ENCODE measurements at regions not wholly inside any gene's neighbourhood (a gene's known extent, or its start where the extent isn't known, plus 50 kb on each side); places are given as distances from the start of the nearest gene placed in this dataset.

DNA sequence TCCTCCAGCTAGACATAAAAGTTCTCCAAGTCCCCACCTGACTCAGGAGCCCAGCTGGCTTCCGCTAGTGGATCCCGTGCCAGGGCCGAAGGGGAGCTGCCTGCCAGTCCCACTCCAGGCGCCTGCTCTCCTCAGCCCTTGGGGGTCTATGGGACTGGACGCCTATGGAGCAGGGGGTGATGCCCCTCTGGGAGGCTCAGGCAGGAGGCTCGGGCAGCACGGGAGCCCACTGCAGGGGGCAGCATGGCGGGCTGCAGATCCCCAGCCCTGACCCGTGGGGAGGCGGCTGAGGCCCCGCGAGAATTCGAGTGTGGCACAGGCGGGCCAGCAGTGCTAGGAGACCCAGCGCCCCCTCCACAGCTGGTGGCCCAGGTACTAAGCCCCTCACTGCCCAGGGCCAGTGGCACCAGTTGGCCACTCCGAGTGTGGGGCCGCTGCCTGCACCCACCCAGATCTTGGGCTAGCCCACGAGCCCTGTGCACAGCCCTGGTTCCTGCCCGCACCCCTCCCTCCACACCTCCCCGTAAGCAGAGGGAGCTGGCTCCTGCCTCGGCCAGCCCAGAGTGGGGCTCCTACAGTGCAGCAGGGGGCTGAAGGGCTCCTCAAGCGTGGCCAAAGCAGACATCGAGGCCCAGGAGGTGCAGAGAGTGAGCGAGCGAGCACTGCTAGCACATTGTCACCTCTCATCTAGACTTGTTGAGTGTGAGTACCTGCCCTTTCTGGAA is 221.3 kb upstream of the NSMCE3 start:
- DNase-seq = no peak

DNA sequence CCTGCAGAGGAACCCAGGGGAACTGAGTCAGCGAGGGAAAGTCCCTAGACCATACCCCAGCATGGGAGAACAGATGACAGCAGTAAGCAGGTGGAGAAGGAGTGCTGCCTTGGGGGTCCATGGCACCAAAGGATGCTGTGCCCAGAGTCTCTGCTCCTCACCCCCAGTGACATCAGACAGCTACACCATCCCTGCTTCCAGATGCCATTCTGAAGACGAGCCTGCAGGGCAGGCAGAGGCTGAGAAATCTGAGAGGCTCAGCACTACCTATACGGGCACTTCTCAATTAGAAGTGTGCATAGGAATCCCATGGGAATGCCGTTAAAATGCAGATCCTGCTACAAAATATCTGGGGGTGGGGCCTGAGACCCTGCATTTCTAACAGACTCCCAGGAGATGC is 211.3 kb upstream of the NSMCE3 start:
- no peak for DNase-seq

DNA sequence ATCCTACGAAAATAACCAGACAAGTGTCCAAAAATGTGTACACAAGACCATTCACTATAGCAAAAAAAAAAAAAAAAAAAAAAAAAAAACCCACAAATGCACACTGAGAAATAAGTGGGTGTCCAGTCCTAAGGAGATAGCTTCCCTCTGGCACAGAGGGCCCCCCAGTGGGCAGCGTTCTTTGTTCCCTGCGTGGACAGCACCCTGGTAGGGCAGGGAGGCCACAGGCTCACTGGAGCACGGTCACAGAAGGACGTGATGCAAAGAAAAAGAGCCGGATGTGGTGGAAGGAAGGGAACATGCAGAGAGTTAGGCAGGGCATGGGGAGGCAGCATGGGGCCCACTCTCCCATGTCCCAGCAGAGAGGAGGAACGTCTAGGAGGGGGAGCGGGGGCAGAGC is 210.7 kb upstream of the NSMCE3 start:
- DNase-seq = no peak

DNA sequence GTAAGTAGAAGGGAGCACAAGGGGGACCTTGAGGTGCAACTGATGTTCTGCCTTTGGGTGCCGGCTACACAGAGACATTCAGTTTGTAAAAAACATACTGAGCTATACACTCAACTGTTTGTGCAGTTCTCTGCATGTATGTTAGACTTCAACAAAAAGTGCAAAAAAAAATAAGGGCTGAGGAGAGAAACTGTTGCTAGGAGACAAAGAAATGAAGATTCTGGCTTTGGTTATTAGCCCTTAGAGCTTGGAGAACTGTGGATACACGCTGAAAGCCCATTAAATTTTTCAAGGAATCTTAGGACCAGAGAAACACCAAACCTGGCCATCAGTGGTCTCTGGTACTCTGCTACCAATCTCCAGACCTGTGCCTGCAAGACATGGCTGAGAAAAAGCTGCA is 207.6 kb upstream of the NSMCE3 start:
- no peak for DNase-seq

DNA sequence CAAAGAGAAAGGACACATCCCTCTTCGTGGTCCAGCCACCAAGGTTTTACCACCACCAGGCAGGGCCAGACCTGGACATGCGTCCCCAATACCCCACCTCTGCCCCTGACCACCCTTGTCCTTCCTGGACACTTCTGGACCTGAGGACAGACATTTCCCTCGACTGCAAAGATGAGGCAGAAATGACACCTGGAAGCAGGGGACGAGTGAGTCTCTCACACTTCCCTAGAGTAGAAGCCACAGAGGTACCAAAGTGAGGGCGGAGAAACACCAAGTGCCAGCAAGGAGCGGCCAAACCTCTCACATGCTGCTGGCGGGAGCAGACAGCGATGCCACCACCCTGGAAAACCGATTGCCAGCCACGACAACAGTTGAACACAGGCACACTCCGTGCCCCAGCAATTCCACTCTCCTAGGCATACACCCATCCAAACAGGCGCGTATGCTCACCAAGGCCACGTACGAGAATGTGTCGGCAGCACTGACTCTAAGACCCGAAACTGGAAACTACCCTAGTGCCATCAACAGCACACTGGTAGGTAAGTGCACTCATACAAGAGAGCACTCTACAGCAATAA is 207.0 kb upstream of the NSMCE3 start:
- no peak for DNase-seq

DNA sequence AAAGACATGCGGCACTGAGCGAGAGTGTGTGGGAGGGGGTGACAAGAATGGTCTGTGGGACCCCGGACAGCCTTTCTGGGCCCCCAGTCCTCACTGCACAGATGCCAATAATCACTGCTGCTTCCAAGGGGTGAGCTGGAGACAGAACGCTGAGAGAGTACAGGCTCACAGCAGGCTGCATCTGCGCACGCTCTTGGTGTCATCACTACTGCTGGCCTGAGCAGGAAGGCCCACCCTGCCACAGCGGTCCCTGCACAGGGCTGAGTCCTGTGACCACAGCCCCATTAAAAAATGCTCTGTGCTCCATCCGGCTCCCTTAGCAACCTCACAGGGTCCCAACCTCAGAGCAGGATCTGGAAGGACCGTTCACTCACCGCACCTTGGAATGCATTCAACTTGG is 205.5 kb upstream of the NSMCE3 start:
- no peak for DNase-seq

DNA sequence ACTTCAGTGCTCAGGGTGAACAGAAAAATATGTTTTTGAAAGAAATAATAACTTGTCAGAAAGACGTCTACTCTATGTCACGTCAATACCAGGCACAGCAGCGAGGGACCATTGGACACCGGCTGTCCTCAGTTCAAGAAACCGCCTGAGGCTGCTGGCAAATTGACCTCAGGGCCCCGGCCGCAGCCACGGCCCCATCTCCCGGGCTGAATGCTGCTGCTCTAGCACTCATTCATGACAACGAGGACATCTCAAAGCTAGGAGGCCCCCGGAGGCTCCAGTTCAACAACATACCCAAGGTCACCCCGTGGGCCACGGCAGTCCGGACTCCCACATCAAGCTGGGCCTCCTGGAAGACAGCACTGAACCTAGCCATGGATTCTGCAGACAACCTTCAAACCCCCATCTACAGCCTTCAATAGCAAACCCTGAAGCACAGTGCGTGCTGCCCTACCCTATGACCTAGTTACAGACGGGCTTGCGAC is 204.0 kb upstream of the NSMCE3 start:
- no peak for DNase-seq

DNA sequence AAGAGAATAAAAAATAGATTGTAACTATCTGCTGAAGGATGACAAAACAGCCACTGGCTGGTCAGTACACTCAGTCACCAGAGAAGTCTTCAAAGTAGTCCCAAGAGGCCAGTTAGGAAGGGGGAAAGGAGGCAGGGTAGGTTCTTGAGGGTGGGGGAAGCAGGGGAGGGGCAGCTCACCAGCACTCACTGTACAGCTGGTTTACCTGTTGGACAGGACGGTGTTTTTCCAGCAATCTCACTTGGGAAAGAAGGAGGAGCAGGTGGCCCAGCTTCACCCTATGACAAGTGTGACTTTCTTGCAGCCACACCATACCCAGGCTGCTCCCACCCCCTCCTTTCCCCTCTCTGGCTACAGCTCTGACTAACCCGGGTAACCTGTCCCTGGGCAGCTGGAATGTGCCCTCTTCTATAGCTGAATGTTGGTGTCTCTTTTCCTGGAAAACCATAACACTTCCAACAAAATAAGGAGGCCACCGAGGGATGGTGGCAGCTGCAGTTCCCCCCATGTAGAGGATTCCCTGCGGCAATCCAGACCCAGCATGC is 203.4 kb upstream of the NSMCE3 start:
- DNase-seq = no peak

DNA sequence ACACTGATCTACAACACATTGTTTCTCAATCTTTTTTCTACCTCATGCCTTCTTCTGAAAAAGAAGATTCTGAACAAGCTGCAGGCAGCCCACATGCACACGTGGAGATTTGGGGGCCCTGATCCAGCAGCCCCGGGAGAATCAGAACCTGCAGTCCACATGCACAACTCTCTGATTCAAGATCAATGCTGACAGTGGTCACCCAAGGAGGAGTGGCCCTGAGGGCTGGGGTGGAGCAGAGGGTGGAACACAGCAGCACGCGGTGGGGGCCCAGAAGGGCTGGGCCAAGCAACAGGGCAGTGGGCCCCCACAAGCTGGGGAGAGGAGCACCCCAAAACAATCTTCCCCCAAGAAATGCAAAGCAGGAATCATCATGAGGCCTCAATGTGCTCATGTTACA is 202.1 kb upstream of the NSMCE3 start:
- DNase-seq = no peak

DNA sequence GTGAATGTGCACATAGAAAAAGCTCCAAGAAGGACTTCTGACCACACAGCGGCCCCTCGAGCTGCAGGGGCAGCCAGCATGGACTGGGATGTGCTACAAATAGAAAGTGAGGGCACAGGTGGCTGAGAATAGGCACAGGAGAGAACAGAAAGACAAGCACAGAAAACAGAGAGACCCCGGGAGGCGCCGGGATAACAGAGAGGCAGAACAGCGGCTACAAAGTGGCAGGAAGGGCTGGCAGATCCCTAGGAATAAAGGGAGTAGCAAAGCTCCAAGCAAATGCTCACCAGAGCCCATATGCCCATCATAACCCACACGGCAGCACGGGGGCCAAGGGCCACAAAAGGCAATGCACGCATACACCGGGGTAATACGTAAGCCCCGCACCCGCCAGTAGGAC is 201.7 kb upstream of the NSMCE3 start:
- no peak for DNase-seq

DNA sequence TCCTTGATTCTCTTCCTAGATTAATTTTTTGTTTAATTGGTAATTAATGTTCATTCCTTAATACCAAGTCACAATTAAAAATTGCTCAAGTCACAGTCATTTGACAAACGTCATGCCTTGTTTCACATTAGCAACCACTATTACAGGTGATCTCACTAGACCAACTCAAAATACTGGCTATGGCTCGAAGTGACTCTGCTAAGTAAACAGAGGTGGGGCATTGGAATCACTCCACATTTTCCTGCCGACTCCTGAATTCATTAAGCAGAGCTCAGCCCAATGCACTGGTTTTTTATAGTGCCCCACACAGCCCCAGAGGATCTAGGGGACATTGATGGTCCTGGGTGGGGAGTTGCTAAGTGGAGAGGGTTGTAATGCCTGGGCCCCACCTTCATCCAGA is 201.2 kb upstream of the NSMCE3 start:
- no peak for DNase-seq

DNA sequence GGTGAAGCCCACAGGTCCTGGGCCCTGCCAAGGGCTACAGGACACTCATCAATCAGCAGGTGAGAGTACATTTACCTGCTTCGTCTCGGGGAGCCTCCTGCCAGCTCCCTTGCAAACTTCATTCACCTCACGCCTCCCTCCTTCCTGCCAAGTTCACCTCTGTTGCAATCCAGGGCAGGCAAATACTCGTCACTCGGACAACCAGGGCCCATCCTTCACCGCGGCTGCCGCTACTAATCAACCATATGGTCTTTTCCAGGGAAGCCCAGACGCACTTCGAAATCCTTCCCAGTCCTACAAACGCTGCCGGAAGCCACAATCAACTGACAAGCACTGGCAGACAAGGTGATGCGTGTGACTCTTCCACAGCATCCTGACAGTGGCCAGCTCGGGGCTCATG is 200.7 kb upstream of the NSMCE3 start:
- DNase-seq = no peak

DNA sequence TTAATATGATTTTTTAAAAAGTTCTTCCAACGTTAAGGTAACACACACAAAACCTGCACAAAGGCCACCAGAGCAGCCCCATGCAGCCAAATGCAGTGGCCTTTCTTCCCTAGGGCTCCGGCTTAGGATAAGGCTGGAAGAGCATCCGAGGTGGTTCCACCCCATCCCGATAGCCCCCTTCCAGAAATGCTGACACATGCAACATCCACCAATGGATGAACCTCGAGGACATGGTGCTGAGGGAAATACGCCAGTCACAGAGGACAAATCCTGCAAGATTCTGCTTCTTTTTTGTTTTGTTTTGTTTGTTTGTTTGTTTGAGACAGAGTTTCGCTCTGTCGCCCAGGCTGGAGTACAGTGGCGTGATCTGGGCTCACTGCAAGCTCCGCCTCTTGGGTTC is 199.3 kb upstream of the NSMCE3 start:
- no peak for DNase-seq

DNA sequence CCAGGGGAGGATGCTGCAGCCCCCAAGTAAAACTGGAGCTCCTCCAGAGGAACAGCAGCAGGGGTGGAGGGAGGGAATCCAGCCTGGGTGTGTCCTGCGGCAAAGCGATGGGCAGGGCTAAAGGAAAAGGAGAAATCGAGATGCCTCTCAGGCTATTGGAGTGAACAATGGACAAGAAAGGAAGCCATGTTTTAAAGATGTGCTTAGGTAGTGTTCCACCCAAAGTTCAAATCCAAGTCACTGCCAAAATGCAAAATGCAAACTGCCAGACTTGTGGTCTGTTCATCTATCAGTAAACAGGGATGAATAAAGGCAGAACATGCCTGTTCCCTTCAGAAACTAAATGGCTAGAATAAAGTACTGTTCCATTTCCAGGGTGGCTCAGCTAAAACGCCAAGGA is 197.5 kb upstream of the NSMCE3 start:
- DNase-seq = no peak

DNA sequence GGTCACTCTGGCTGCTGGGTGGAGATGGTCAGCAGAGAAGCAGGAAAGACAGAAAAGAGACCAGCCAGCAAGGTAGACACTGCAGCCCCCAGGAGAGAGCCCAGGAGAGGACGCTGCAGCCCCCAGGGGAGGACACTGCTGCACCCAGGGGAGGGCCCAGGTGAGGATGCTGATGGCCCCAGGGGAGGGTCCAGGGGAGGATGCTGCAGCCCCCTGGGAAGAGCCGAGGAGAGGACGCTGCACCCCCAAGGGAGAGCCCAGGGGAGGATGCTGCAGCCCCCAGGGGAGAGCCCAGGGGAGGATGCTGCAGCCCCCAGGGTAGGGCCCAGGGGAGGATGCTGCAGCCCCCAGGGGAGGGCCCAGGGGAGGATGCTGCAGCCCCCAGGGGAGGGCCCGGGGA is 196.7 kb upstream of the NSMCE3 start:
- DNase-seq = no peak

DNA sequence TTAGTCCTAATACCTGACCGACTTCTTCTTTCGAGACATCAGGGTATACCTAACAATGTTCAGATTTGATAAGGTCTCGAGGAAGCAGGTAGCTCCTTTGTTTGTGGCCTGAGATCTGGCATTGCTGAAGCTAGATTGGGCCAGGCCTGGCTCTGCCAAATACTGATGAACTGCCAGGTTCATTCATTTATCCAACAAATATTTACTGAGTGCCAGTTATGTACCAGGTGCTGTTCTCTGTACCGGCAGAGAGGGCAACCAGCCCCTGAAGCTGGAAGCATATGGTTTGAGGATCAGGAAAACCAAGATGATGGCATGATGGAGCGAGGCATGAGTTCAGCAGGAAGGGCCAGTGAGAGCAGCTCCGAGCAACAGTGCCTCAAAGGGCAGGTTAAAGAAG is 196.2 kb upstream of the NSMCE3 start:
- DNase-seq = no peak

DNA sequence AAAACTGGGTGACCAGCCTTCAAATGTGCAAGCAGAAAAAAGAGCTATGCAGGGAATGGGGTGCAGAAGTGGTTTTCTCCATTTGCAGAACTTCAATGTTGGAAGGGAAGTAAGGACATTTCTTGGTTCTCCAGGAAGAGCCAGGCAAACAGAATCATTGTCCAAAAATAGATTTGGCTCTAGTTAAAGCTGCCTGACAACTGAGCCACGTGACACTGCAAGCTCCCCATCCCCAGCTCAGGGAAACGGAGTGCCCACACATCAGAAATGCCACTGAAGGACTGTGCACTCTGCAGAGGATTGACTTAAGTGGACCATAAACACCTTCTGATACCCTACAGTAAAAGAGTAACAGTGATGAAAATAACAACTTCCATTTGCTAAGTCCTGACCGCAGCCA is 195.6 kb upstream of the NSMCE3 start:
- DNase-seq = no peak

DNA sequence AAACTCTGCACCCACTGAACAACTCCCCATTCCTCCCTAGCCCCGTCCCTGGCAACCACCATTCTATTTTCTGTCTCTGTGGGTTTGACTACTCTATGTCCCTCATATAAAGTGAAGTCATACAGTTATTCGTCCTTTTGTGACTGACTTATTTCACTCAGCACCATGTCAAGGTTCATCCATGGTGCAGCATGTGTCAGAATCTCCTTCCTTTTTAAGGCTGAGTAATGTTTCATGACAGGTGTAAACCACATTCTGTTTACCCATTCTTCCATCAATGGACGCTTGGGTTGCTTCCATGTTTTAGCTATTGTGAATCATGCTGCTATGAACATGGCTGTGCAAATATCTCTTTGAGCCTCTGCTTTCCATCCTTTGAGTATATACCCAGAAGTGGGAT is 192.3 kb upstream of the NSMCE3 start:
- DNase-seq = no peak

DNA sequence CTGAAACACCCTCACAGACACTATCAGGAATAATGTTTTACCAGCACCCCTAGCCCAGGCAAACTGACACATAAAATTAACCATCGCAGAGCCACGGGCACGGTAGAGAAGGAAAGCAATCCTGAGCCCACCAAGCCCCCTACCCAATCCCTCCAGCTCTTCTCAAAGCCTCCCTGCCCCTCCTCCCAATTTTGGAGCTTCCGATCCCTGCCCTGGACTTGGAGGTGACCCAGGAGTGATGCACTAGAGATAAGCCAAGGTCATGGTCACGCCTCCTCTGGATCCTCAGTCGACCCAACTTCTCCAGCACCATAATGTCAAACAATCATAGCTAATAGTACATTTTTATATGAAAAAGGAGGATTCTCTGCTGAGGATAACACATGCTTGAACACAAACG is 188.7 kb upstream of the NSMCE3 start:
- no peak for DNase-seq

DNA sequence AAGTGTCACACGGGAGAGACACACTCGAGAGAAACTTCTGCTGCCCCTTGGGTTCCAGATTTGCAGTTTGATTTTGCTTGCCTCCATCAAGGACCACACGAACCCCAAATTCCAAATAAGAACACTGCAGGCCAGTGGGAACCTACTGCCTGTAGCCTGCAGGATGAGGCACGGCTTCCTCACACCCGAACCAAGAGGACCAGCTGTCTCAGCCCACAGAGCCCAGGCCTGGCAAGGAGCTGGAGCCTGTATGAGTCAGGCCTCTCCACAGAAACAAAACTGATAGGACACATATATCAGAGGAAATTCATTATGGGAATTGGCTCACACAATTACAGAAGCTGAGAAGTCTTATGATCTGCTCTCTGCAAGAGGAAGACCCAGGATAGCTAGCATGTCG is 188.1 kb upstream of the NSMCE3 start:
- no peak for DNase-seq

DNA sequence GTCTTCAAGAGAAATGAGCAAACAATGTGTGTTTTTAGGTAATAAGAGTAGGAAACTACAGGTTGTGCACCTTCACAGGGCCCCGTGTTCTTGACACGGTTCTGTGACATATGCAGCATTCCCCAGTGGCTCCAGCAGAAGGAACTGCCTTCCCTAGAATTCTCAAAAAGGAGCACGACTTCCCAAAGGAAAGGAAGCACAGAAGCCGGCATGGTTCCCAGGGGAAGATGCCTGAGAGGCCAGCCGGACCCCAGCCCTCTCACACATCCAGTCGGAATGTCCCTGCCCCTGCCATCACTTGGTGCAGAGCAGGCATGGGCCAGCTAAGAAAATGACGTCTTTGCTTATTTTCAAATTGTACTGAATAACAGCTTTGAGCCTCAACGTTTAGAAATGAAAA is 187.3 kb upstream of the NSMCE3 start:
- DNase-seq = no peak

DNA sequence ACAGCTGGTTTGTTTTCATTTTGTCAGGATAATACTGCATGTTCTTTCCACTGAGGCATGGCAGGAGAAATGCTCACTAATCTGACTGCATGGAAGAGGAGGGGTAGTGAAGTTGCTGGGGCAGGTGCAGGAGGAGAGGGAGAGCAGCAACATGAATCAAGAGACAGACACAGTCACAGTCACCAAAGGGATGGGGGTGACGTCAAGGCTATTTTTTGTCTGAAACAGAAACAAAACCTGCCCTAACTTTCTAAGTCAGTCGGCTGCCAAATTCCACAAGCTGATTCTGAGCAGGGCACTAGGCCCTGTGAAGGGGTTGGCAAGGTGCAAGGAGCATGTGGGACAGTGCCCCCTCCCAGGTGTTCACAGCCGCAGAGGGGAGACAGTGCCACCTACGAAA is 186.6 kb upstream of the NSMCE3 start:
- no peak for DNase-seq

DNA sequence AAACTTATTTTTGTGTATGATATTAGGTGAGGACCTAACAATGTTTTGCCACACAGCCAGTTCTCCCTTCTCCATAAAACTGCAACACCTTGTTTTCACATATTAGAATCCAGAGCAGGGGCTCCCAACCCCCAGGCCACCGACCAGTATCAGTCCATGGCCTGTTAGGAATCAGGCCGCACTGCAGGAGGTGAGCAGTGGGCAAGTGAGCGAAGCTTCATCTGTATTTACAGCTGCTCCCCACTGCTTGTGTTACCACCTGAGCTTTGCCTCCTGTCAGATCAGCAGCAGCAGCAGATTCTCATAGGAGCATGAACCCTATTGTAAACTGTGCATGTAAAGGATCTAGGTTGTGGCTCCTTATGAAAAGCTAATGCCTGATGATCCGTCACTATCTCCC is 185.9 kb upstream of the NSMCE3 start:
- no peak for DNase-seq

DNA sequence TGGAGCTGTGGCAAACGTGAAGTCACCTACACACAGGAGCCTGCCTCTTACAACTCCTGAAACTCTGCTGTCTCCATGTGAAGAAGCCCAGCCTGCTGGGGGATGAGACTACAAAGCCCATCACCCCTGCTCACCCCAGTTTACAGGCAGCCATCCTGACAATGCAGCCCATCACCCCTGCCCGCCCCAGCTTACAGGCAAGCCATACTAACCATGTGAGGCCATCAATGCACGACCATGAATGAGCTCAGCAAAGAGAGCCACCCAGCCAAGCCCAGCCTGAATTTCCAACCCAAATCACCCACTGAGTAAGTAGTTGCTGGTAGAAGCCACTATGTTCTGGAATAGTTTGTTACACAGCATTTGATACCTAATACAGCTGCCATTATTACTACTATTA is 185.4 kb upstream of the NSMCE3 start:
- DNase-seq = no peak

DNA sequence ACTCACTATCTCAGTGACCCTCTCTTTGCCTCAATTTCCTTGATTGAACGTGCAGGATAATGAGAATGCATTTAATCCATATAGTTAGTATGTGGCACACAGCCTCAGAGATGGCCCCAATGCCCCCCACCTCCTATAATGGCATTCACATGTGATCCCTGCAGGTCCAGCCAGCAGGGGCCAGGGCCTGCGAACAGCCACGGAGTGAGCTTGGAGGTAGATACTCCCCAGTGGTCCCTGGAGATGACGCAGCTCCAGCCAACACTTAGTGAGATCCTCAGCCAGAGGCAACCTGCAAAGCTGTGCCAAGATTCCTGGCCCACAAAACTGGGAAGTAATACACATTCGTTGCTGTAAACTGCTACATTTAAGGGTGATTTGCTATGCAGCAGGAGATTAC is 184.9 kb upstream of the NSMCE3 start:
- no peak for DNase-seq

Data from fibroblast of skin of back (primary cell).